IMR-90 (cell line): ENCODE measurements at regions not wholly inside any gene's neighbourhood (a gene's known extent, or its start where the extent isn't known, plus 50 kb on each side); places are given as distances from the start of the nearest gene placed in this dataset.

Source experiments
- ATAC-seq: fragments of 200-7000 bp; cut with Tn5 transposase; 2 replicates; pipeline ENCODE4 v1.9.1; 2020; ENCODE audit warnings: low read depth, mild to moderate bottlenecking, moderate library complexity
- BruUV-seq: library from RNA; stranded (reverse); fragments of 400-500 nt; replicated peaks from 2 replicates; lab custom pipeline; 2021; lab: Mats Ljungman, UMichigan
- CTCF ChIA-PET: fragments of 300-600 bp; formaldehyde crosslinking; extraction: SDS; loops from one replicate; lab custom pipeline; 2021; ENCODE audit warnings: antibody characterized with exemption; lab: Yijun Ruan, JAX
- POLR2A ChIA-PET: fragments of 300-600 bp; sonication (Branson Sonifier 250); formaldehyde crosslinking; loops from one replicate; lab custom pipeline; 2022; ENCODE audit warnings: antibody characterized with exemption; ENCODE audit not compliant: unreplicated experiment; lab: Charles Lee
- DNase-seq: peaks from one replicate; pipeline ENCODE4 v3.0.0; 2013
- H2AFZ ChIP-seq: replicated peaks from 2 replicates; pipeline ENCODE3; 2013; ENCODE audit warnings: low read length, mild to moderate bottlenecking; ENCODE audit not compliant: poor library complexity
- H2AK5ac ChIP-seq: 2 replicates; pipeline ENCODE4 v1.6.1; 2013; ENCODE audit warnings: low read depth, low read length, inconsistent platforms
- H2AK9ac ChIP-seq: replicated peaks from 2 replicates; pipeline ENCODE3; 2013; ENCODE audit warnings: mild to moderate bottlenecking, low read depth, low read length, moderate library complexity; ENCODE audit not compliant: poor library complexity
- H2BK120ac ChIP-seq: 2 replicates; pipeline ENCODE4 v1.6.1; 2013; ENCODE audit warnings: low read depth, low read length, inconsistent platforms
- H2BK15ac ChIP-seq: 3 replicates; pipeline ENCODE4 v1.6.1; 2013; ENCODE audit warnings: low read depth, low read length, inconsistent platforms
- H2BK20ac ChIP-seq: 2 replicates; pipeline ENCODE4 v1.6.1; 2013; ENCODE audit warnings: low read depth, mild to moderate bottlenecking, inconsistent platforms, low read length, moderate library complexity
- H2BK5ac ChIP-seq: 2 replicates; pipeline ENCODE4 v1.6.1; 2013; ENCODE audit warnings: mild to moderate bottlenecking, low read depth, low read length, inconsistent platforms; ENCODE audit not compliant: poor library complexity, severe bottlenecking
- H3K14ac ChIP-seq: replicated peaks from 2 replicates; pipeline ENCODE4 v1.6.1; 2013; ENCODE audit warnings: low read depth, low read length, inconsistent platforms
- H3K18ac ChIP-seq: 2 replicates; pipeline ENCODE4 v1.6.1; 2013; ENCODE audit warnings: low read depth, low read length, control low read depth
- H3K23ac ChIP-seq: 2 replicates; pipeline ENCODE4 v1.6.1; 2013; ENCODE audit warnings: low read depth, low read length, inconsistent platforms
- H3K27ac ChIP-seq: 2 replicates; pipeline ENCODE4 v1.5.1; 2013; ENCODE audit warnings: mild to moderate bottlenecking, control low read depth, low read length; ENCODE audit not compliant: insufficient read depth
- H3K27me3 ChIP-seq: 2 replicates; pipeline ENCODE4 v1.6.1; 2013; ENCODE audit warnings: low read length; ENCODE audit not compliant: control insufficient read depth, insufficient read depth
- H3K36me3 ChIP-seq: 2 replicates; pipeline ENCODE4 v1.6.1; 2013; ENCODE audit warnings: low read length, mixed read lengths; ENCODE audit not compliant: control insufficient read depth, insufficient read depth
- H3K4ac ChIP-seq: 2 replicates; pipeline ENCODE4 v1.6.1; 2013; ENCODE audit warnings: low read depth, low read length, inconsistent platforms
- H3K4me1 ChIP-seq: 2 replicates; pipeline ENCODE4 v1.6.1; 2013; ENCODE audit warnings: low read length, mixed read lengths; ENCODE audit not compliant: control insufficient read depth, insufficient read depth
- H3K4me2 ChIP-seq: 2 replicates; pipeline ENCODE4 v1.6.1; 2013; ENCODE audit warnings: low read depth, mild to moderate bottlenecking, control low read depth, low read length, moderate library complexity
- H3K4me3 ChIP-seq: 2 replicates; pipeline ENCODE4 v1.5.1; 2013; ENCODE audit warnings: low read depth, mild to moderate bottlenecking, control low read depth, low read length, moderate library complexity; ENCODE audit not compliant: insufficient read depth
- H3K56ac ChIP-seq: 2 replicates; pipeline ENCODE4 v1.6.1; 2013; ENCODE audit warnings: low read length, inconsistent platforms; ENCODE audit not compliant: insufficient read depth; ENCODE audit errors: extremely low read depth
- H3K79me1 ChIP-seq, 2 experiments: 2 replicates each; pipeline ENCODE4 v1.6.1; 2013; ENCODE audit warnings: low read length in 2 of 2, inconsistent platforms in 1 of 2, low read depth in 1 of 2
- H3K9ac ChIP-seq: 2 replicates; pipeline ENCODE4 v1.6.1; 2013; ENCODE audit warnings: low read depth, low read length, control low read depth
- H3K9me1 ChIP-seq: 2 replicates; pipeline ENCODE4 v1.6.1; 2013; ENCODE audit warnings: low read length, inconsistent platforms; ENCODE audit not compliant: insufficient read depth
- H3K9me3 ChIP-seq: 2 replicates; pipeline ENCODE4 v1.6.1; 2013; ENCODE audit warnings: low read length; ENCODE audit not compliant: control insufficient read depth, insufficient read depth
- H4K20me1 ChIP-seq: 2 replicates; pipeline ENCODE4 v1.6.1; 2013; ENCODE audit warnings: low read length, inconsistent platforms; ENCODE audit not compliant: insufficient read depth
- H4K5ac ChIP-seq: 2 replicates; pipeline ENCODE4 v1.6.1; 2013; ENCODE audit warnings: mild to moderate bottlenecking, low read depth, low read length, control low read depth
- H4K8ac ChIP-seq, 2 experiments: 2 replicates each; pipeline ENCODE4 v1.6.1; 2013; ENCODE audit warnings: low read depth in 2 of 2, low read length in 2 of 2, control low read depth in 1 of 2, inconsistent platforms in 1 of 2
- H4K91ac ChIP-seq: 2 replicates; pipeline ENCODE4 v1.6.1; 2013; ENCODE audit warnings: low read depth, low read length, inconsistent platforms; ENCODE audit not compliant: insufficient read depth
- BHLHE40 ChIP-seq: fragments of 150-350 bp; IDR thresholded peaks from 2 replicates; pipeline ENCODE4 v1.6.1; 2016; ENCODE audit warnings: mild to moderate bottlenecking, low read depth, low read length
- CHD1 ChIP-seq: IDR thresholded peaks from 2 replicates; pipeline ENCODE4 v1.6.1; 2012; ENCODE audit warnings: low read depth, low read length, improper control_type of control experiment
- ELK1 ChIP-seq: fragments of 150-350 bp; IDR thresholded peaks from 2 replicates; pipeline ENCODE4 v1.6.1; 2016; ENCODE audit warnings: low read depth, mild to moderate bottlenecking, low read length, moderate library complexity, borderline replicate concordance
- FOS ChIP-seq: fragments of 150-350 bp; IDR thresholded peaks from 2 replicates; pipeline ENCODE4 v1.6.1; 2016; ENCODE audit warnings: low read depth, low read length
- MAZ ChIP-seq: IDR thresholded peaks from 2 replicates; pipeline ENCODE4 v1.6.1; 2012; ENCODE audit warnings: low read depth, mild to moderate bottlenecking, low read length, improper control_type of control experiment, moderate library complexity, borderline replicate concordance
- NFE2L2 ChIP-seq: fragments of 150-350 bp; IDR thresholded peaks from 2 replicates; pipeline ENCODE4 v1.6.1; 2016; ENCODE audit warnings: low read depth, mild to moderate bottlenecking, low read length
- POLR2A ChIP-seq: IDR thresholded peaks from 2 replicates; pipeline ENCODE4 v1.6.1; 2012; ENCODE audit warnings: mild to moderate bottlenecking, low read depth, low read length
- RAD21 ChIP-seq: IDR thresholded peaks from 2 replicates; pipeline ENCODE4 v1.6.1; 2012; ENCODE audit warnings: low read length, improper control_type of control experiment
- RFX5 ChIP-seq: IDR thresholded peaks from 2 replicates; pipeline ENCODE4 v1.8.0; 2012; ENCODE audit warnings: low read depth, mild to moderate bottlenecking, low read length, moderate library complexity
- SMC3 ChIP-seq: fragments of 150-350 bp; IDR thresholded peaks from 2 replicates; pipeline ENCODE4 v1.6.1; 2016; ENCODE audit warnings: low read depth, mild to moderate bottlenecking, antibody characterized with exemption, low read length, moderate library complexity
- WGBS, 2 experiments: methylation state at CpG; one replicate each; pipeline versions ENCODE4 v1.1.5 to v1.1.7; 2013; ENCODE audit warnings: missing lambda C conversion rate in 2 of 2; ENCODE audit not compliant: insufficient read length in 1 of 2; ENCODE audit errors: extremely low coverage in 2 of 2; 5-methylcytosine and 5-hydroxymethylcytosine counted together
- dilution Hi-C: fragments of 300-500 bp; cut with HindIII; formaldehyde crosslinking; loops from one replicate; pipeline ENCODE4 v1.14.3; 2018; ENCODE audit warnings: low sequenced_read_pairs; ENCODE audit not compliant: unreplicated experiment
- in situ Hi-C: fragments of 300-500 bp; cut with MboI; formaldehyde crosslinking; loops from 3 replicates; pipeline ENCODE4 v1.14.3; 2019; ENCODE audit warnings: low sequenced_read_pairs, inconsistent platforms, mixed read lengths
- intact Hi-C: fragments of 100-400 bp; cut with micrococcal nuclease; formaldehyde crosslinking; loops from 2 replicates; pipeline ENCODE4 v1.10.0; 2022
- TF ChIP-seq, protein P1 (sequence below): fragments of 150-350 bp; IDR thresholded peaks from 2 replicates; pipeline ENCODE4 v1.6.1; 2017; ENCODE audit warnings: mild to moderate bottlenecking, antibody characterized with exemption, low read length, low read depth

GRCh38 chr12:127063339-127064072 is 1203.5 kb upstream of the TMEM132C start:
- in situ Hi-C loops = no loop called here
- POLR2A ChIA-PET = no interaction called here
- H3K4me1 ChIP-seq = no peaks in the 10 kb centered on the region

More at GRCh38 chr12:127063339-127064072, 1203.5 kb upstream of the TMEM132C start:
- no peak overlapping the region for H3K4me3 ChIP-seq
- no peak overlapping the region for H2BK120ac ChIP-seq
- no peak overlapping the region for H4K8ac ChIP-seq
- no peak overlapping the region for H4K5ac ChIP-seq
- H3K79me1 ChIP-seq = no peaks in the 10 kb centered on the region
- peaks cover 9% of the 10 kb centered on the region; the same call in 1 of the 2 replicates for H3K9me3 ChIP-seq
- H3K4me2 ChIP-seq = no peak overlapping the region
- no peak overlapping the region for H3K18ac ChIP-seq
- BruUV-seq = no TSS peak
- H2BK15ac ChIP-seq = no peak overlapping the region
- H4K91ac ChIP-seq = no peak overlapping the region
- no peak overlapping the region for H3K4ac ChIP-seq
- intact Hi-C loops = no loop called here
- no peak overlapping the region for H3K23ac ChIP-seq
- H2BK20ac ChIP-seq = no peak overlapping the region
- H3K27me3 ChIP-seq = no peaks in the 10 kb centered on the region
- CTCF ChIA-PET = no interaction called here
- no peaks in the 10 kb centered on the region for H4K20me1 ChIP-seq
- dilution Hi-C loops = no loop called here
- H3K36me3 ChIP-seq = no peaks in the 10 kb centered on the region
- no peak overlapping the region for H2AK9ac ChIP-seq
- 40% methylated on average over 1 of the region's 18 CpGs; no CpG with 5 or more reads in 1 of the 2 experiments for WGBS, 2 experiments
- no peak overlapping the region for H3K9ac ChIP-seq
- H2AK5ac ChIP-seq = no peak overlapping the region
- no peaks in the 10 kb centered on the region for H3K9me1 ChIP-seq
- H2BK5ac ChIP-seq = no peak overlapping the region
- H2AFZ ChIP-seq = no peak overlapping the region
- H3K56ac ChIP-seq = no peak overlapping the region
- no peak overlapping the region for H3K14ac ChIP-seq
- no peak overlapping the region for H3K27ac ChIP-seq
- DNase-seq (no peak), ATAC-seq (no peak)
- TF ChIP-seq MAZ (no peak), POLR2A (no peak), SMC3 (no peak), RAD21 (no peak), FOS (no peak), BHLHE40 (no peak), RFX5 (no peak), ELK1 (no peak), CHD1 (no peak), NFE2L2 (no peak)
- TF ChIP-seq, protein P1, sequence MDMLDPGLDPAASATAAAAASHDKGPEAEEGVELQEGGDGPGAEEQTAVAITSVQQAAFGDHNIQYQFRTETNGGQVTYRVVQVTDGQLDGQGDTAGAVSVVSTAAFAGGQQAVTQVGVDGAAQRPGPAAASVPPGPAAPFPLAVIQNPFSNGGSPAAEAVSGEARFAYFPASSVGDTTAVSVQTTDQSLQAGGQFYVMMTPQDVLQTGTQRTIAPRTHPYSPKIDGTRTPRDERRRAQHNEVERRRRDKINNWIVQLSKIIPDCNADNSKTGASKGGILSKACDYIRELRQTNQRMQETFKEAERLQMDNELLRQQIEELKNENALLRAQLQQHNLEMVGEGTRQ = no peak
